IPS DF 4.7 (cell line): ENCODE measurements at regions not wholly inside any gene's neighbourhood (a gene's known extent, or its start where the extent isn't known, plus 50 kb on each side); places are given as distances from the start of the nearest gene placed in this dataset.

Source experiments
- DNase-seq: peaks from one replicate; pipeline ENCODE4 v3.0.0-alpha.2; 2013; ENCODE audit warnings: low spot score; ENCODE audit errors: extremely low read depth

DNA sequence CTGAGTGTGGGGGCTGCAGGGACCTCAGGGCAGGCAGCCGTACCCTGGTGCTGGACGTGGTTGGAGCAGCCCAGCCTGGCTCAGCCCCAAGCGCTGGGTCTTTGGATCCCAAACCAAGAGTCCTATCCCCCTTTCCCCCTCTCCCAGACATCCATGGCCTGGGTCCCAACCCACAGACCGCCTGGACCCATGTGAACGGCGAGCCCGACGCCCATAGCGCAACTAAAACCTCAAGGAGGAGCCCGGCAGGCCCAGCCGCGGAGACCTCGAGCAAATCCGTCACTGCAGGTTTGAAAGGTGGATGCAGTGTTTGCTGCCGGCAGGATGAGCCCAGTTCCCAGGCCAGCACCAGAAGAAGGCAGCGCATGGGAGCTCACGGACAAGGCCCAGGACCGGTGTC lies 337.0 kb downstream of the BRD1 start:
- no peak for DNase-seq

GRCh38 chr22:49489821-49490220 lies 337.9 kb downstream of the BRD1 start:
- no peak for DNase-seq

GRCh38 chr22:49488943-49489342 lies 338.7 kb downstream of the BRD1 start:
- DNase-seq, result no peak

GRCh38 chr22:49487950-49488349 lies 339.7 kb downstream of the BRD1 start:
- DNase-seq, result no peak

- no peak for DNase-seq
These were observed 341.4 kb downstream of the BRD1 start for GRCh38 chr22:49486225-49486624.

DNA sequence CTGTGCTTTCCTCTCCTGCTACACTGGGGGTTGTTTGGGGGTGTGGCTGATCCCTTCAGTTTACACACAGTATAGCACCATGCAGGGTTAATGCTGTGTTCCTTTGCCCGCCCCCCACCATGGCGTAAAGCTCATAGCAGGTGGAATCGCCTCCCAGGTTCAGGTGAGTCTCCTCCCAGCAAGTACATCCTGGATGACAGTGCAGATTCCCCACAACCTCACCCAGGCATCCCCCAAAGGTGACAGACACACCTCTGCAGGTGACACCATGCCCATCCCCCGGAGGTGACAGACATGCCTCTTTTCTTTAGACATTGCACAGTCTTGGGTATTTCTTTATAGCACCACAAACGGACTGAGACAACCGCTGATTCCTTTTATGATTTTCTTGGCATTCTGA lies 343.7 kb downstream of the BRD1 start:
- DNase-seq, result no peak

DNA sequence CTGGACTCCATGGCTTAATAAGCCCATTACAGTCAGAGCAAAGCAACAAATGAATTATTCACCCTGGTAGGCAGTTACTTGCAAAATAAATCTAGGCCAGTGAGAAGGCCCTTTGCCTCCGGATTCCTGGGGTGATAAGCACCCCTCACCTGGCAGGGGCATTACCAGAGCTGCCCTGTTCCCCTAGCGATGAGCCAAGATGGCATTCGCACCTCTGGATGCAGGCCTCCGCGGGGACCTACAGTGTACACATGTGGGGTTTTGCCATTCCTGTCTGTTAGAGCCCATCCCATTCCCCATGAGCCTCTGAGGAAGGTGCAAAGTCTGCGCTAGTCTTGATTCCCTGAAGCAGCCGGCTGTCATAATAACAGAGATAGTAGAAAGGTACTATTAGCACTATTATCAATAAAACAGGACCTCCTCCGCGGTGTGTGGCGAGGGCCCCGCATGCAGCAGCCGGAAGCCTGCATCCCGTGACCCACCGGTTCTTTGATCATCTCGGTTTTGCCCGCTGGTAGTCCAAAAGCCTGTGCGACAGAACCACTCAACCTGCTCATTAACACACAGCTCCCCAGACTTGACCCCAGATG lies 344.3 kb downstream of the BRD1 start:
- no peak for DNase-seq

GRCh38 chr22:49482811-49483210 lies 344.9 kb downstream of the BRD1 start:
- no peak for DNase-seq

GRCh38 chr22:49481659-49482399 lies 345.8 kb downstream of the BRD1 start:
- DNase-seq, result no peak

DNA sequence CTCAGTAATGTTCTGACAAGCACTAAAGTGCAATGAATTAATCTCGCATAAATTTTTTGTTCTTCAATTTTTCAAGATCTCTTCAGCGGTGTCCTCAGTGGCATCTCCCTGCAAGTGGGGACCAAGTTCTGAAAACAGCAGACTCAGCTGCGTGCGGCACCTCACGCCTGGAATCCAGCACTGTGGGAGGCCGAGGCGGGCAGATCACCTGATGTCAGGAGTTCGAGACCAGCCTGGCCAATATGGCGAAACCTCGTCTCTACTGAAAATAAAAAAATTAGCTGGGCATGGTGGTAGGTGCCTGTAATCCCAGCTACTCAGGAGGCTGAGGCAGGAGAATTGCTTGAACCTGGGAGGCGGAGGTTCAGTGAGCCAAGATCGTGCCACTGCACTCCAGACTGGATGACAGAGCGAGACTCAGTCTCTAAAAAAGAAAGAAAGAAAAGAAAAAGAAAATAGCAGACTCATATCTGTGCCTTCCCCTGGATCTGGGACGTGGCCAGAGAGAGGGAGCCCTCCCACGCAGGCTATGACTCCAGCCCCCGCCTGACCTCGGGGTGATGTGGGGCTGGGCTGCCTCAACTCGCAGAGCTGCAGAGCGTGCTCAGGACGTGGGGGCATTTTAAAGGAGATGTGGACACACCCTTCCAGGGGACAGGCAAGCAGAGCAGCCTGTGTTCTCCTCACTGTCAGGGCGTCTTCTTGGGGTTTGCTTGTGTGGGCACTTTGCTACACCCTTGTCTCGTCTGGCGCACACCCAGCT lies 346.6 kb downstream of the BRD1 start:
- DNase-seq, result no peak

GRCh38 chr22:49480331-49480730 lies 347.3 kb downstream of the BRD1 start:
- DNase-seq, result no peak

DNA sequence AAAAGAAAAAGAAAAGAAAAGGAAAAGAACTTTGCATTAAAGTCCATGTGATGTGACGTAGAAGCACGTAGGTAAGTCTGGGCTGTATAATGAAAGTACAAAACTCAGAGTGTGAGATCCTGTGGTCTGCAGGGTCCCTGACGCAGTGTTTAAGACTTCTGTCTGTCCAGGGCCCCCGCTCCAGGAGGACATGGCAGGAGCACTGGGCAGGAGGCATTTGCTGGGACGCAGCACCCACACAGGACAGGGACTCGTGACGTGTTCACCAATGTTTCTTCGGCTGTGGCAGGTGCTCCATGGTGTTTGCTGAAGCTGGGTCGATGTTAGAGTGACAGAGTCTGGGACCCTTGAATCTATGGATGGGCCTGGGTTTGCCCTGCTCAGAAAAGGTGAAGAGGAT lies 348.1 kb downstream of the BRD1 start:
- no peak for DNase-seq

DNA sequence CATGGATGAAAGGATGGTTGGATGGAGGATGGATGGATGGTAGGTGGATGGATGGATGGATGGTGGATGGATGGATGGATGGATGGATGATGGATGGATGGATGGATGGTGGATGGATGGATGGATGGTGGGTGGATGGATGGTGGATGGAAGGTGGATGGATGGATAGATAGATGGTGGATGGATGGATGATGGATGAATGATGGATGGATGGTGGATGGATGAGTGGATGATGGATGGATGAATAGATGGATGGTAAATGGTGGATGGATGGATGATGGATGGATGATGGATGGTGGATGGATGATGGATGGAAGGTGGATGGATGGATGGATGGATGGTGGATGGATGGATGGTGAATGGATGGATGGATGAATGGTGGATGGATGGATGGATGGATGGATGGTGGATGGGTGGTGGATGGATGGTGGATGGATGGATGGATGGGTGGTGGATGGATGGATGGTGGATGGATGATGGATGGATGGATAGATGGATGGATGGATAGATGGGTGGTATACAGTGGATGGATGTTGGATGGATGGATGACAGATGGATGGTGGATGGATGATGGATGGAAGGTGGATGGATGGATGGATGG lies 350.8 kb downstream of the BRD1 start:
- no peak for DNase-seq

- no peak for DNase-seq
These were observed 351.5 kb downstream of the BRD1 start for GRCh38 chr22:49476176-49476575.

DNA sequence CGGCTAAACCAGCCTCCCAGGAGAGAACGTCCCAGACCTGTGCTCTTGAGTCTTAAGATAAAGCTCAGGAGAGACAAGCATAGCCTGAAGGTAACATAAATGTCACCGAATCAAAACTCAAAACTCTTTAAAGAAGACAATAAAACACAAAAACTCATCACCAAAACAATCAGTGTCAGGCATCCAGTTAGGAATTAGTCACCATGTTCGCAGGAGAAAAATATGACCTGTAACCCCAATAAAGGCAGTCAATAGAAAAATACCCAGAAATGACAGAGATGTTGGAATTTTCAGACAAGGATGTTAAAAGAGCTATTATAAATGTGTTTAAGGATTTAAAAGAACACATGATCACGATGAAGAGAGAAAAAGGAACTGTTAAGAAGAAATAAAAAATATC lies 352.4 kb downstream of the BRD1 start:
- no peak for DNase-seq

GRCh38 chr22:49473286-49473685 lies 354.4 kb downstream of the BRD1 start:
- no peak for DNase-seq

DNA sequence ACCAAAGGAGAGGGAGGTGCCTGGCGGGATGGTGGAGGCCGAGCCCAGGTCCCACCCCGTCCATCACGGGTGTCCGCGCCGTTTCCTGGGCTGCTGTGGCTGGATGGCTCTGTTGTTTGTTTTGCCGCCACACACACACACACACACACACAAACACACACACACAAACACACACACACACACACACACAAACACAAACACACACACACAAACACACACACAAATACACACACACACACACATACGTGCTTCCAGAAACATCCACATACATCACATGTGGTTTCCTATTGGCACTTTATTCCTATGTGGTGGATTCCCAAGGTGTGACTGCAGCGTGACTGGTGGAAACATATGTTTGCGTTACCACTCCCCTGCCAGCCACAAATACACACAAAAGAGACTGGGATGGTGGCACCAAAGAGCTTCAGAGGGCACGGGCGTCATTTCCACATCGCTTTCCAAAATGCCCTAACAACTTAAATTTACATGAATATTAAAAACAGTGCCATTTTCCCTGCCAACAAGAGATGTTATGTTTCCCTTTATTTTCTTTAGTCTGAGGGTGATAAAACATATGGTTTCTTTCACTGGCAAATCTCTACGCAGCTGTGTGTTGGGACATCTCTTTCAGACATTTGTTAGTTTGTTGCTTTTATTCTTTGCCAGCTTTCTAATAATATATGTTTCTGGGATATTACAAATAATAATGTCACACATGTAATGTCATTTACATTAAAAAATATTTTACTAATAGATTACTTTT lies 356.8 kb downstream of the BRD1 start:
- no peak for DNase-seq

GRCh38 chr22:49469896-49470740 lies 357.6 kb downstream of the BRD1 start:
- no peak for DNase-seq

DNA sequence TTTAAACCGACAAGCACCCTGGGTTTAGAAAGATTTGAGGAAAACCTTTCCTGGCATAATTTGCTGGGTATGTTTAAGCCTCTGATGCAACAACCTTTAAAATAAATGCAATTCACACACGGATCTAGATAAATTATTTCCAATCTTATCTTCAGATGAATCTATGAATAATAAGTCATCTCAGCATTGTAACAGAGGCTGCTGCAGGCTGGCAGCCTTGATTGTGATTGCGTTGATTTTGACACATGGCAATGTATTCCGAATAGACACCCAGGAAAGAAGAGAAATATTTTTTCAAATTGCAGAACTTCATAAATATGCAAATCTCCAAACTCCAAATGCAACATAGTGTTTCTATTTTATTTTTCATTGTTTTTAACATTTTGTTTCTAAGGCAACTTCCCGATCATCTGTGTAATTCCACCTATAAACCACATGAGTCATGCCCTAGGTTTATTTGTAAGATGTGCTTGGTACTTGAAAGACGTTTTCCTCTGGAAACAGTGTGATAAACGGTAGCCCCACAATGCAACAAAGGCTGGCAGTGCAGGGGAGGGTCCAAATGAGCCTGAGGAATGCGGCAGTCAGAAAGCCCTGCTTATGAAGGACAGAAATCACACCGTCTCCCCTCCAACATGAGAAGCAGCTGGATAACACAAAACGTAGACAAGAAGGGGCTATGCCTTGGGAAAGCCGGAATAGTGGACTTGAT lies 359.0 kb downstream of the BRD1 start:
- DNase-seq, result no peak
